Naive thymus-derived CD4-positive, alpha-beta T cell (primary cell): ENCODE measurements at regions not wholly inside any gene's neighbourhood (a gene's known extent, or its start where the extent isn't known, plus 50 kb on each side); places are given as distances from the start of the nearest gene placed in this dataset.

Source experiments
- ATAC-seq: fragments of 150-1000 bp; cut with Tn5 transposase; 2 replicates; pipeline ENCODE4 v1.10.0; 2021; ENCODE audit warnings: mild to moderate bottlenecking, moderate library complexity
- CTCF ChIA-PET: fragments of 350-600 bp; sonication (Branson Sonifier 250); formaldehyde crosslinking; loops from one replicate; lab custom pipeline; 2021; ENCODE audit warnings: antibody characterized with exemption; lab: Charles Lee
- POLR2A ChIA-PET: fragments of 350-600 bp; sonication (Branson Sonifier 250); formaldehyde crosslinking; loops from one replicate; lab custom pipeline; 2021; ENCODE audit warnings: antibody characterized with exemption, inconsistent platforms; lab: Charles Lee
- DNase-seq, 9 donors: peaks; one replicate each; pipeline versions ENCODE4 v3.0.0 to v3.0.0-alpha.2; 2020 to 2022; ENCODE audit warnings: mixed read lengths in 1 of 9
- H3K27ac ChIP-seq: one replicate; pipeline ENCODE4 v1.7.0; 2013; ENCODE audit warnings: mild to moderate bottlenecking, low read depth, low read length, moderate library complexity
- H3K27me3 ChIP-seq, 2 donors: one replicate each; pipeline ENCODE4 v1.7.0; 2013; ENCODE audit warnings: low read length in 2 of 2, mild to moderate bottlenecking in 2 of 2, moderate library complexity in 2 of 2; ENCODE audit not compliant: control insufficient read depth in 2 of 2, insufficient read depth in 2 of 2
- H3K36me3 ChIP-seq, 3 experiments: 1 replicate in 2 of 3; 2 replicates in 1 of 3; pipeline ENCODE4 v1.7.0; 2013; ENCODE audit warnings: low read length in 3 of 3, mild to moderate bottlenecking in 3 of 3, moderate library complexity in 1 of 3; ENCODE audit not compliant: insufficient read depth in 3 of 3, control insufficient read depth in 2 of 3
- H3K4me1 ChIP-seq, 2 donors: one replicate each; pipeline ENCODE4 v1.7.0; 2013; ENCODE audit warnings: low read length in 2 of 2, mild to moderate bottlenecking in 2 of 2, moderate library complexity in 1 of 2; ENCODE audit not compliant: control insufficient read depth in 2 of 2, insufficient read depth in 2 of 2
- H3K4me3 ChIP-seq: 2 replicates; pipeline ENCODE4 v1.7.0; 2013; ENCODE audit warnings: mild to moderate bottlenecking, low read length
- H3K9me3 ChIP-seq, 3 experiments: 1 replicate in 2 of 3; 2 replicates in 1 of 3; pipeline ENCODE4 v1.7.0; 2013; ENCODE audit warnings: low read length in 3 of 3; ENCODE audit not compliant: control insufficient read depth in 2 of 3
- H3K27ac Mint-ChIP-seq, 9 donors: one replicate each; pipeline ENCODE4 v1.8.0; 2020 to 2022; ENCODE audit warnings: mixed read lengths in 9 of 9, mild to moderate bottlenecking in 8 of 9, moderate library complexity in 5 of 9, inconsistent platforms in 2 of 9
- H3K27me3 Mint-ChIP-seq, 5 donors: one replicate each; pipeline ENCODE4 v1.8.0; 2021 to 2022; ENCODE audit warnings: mixed read lengths in 5 of 5, mild to moderate bottlenecking in 1 of 5
- H3K36me3 Mint-ChIP-seq, 5 donors: one replicate each; pipeline ENCODE4 v1.8.0; 2020 to 2022; ENCODE audit warnings: mixed read lengths in 5 of 5, mild to moderate bottlenecking in 3 of 5, inconsistent platforms in 1 of 5
- H3K4me1 Mint-ChIP-seq, 7 donors: one replicate each; pipeline ENCODE4 v1.8.0; 2020 to 2022; ENCODE audit warnings: mixed read lengths in 7 of 7, mild to moderate bottlenecking in 3 of 7, inconsistent platforms in 1 of 7
- H3K4me3 Mint-ChIP-seq, 10 donors: one replicate each; pipeline ENCODE4 v1.8.0; 2020 to 2022; ENCODE audit warnings: mild to moderate bottlenecking in 10 of 10, mixed read lengths in 10 of 10, moderate library complexity in 6 of 10, inconsistent platforms in 2 of 10
- H3K9me3 Mint-ChIP-seq, 11 donors: one replicate each; pipeline ENCODE4 v1.8.0; 2020 to 2022; ENCODE audit warnings: mixed read lengths in 11 of 11, mild to moderate bottlenecking in 4 of 11, inconsistent platforms in 1 of 11, moderate library complexity in 1 of 11
- intact Hi-C, 2 donors: fragments of 100-400 bp; cut with micrococcal nuclease; formaldehyde crosslinking; loops; one replicate each; pipeline ENCODE4 v1.15.1; 2023

DNA sequence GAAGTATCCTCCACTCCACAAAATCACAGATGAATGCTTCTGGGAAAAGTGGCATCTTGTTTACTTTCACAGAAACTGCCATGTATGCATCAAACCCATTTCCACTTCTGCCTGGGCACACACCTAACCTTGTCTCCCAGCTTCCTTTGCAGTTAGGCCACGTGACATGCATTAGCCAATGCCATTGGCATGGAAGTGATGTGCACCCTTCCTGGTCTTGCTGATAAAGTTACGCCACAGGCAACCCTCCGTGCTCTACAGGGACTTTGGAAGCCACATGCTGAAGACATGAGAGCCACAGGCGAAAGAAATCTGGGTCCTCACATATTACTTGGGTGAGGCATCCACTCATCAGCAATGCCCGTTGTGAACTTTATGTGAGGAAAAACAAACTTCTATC is 123.3 kb downstream of the USP46 start:
- Histone ChIP-seq H3K4me3 (no peak overlapping the region), H3K9me3 (no peaks in the 10 kb centered on the region), H3K27ac (no peak overlapping the region), H3K4me1 (no peaks in the 10 kb centered on the region), H3K36me3 (no peaks in the 10 kb centered on the region), H3K27me3 (no peaks in the 10 kb centered on the region)
- DNase-seq (no peak), ATAC-seq (no peak)
- H3K4me1 Mint-ChIP-seq: no peaks in the 10 kb centered on the region
- intact Hi-C loops: no loop called here
- H3K36me3 Mint-ChIP-seq: peaks cover 0 to 4% (median 0%) of the 10 kb centered on the region in 5 donors
- POLR2A ChIA-PET: no interaction called here
- H3K27ac Mint-ChIP-seq: no peak overlapping the region
- CTCF ChIA-PET: no interaction called here
- H3K9me3 Mint-ChIP-seq: peaks cover 0 to 20% (median 5%) of the 10 kb centered on the region in 11 donors
- H3K4me3 Mint-ChIP-seq: no peak overlapping the region
- H3K27me3 Mint-ChIP-seq: peaks cover 0 to 28% (median 11%) of the 10 kb centered on the region in 5 donors
